WTC11 (cell line): ENCODE measurements at regions not wholly inside any gene's neighbourhood (a gene's known extent, or its start where the extent isn't known, plus 50 kb on each side); places are given as distances from the start of the nearest gene placed in this dataset.

Source experiments
- ATAC-seq: fragments of 200-7000 bp; cut with Tn5 transposase; 2 replicates; pipeline ENCODE4 v1.10.0; 2021; ENCODE audit warnings: mild to moderate bottlenecking, moderate library complexity
- CTCF ChIA-PET: fragments of 300-600 bp; sonication (Branson Sonifier 250); formaldehyde crosslinking; loops from one replicate; lab custom pipeline; 2021; ENCODE audit warnings: antibody characterized with exemption; lab: Charles Lee
- POLR2A ChIA-PET: fragments of 350-600 bp; sonication (Branson Sonifier 250); formaldehyde crosslinking; loops from one replicate; lab custom pipeline; 2021; ENCODE audit warnings: antibody characterized with exemption; lab: Charles Lee
- DNase-seq: peaks from one replicate; pipeline ENCODE4 v3.0.0; 2021; ENCODE audit warnings: low spot score
- H3K27ac Mint-ChIP-seq: 2 replicates; pipeline ENCODE4 v1.8.0; 2021; ENCODE audit warnings: mixed read lengths
- H3K27me3 Mint-ChIP-seq: 2 replicates; pipeline ENCODE4 v1.8.0; 2021; ENCODE audit warnings: low read depth, mild to moderate bottlenecking, moderate library complexity, mixed read lengths
- H3K36me3 Mint-ChIP-seq: 2 replicates; pipeline ENCODE4 v1.8.0; 2021; ENCODE audit warnings: mixed read lengths
- H3K4me1 Mint-ChIP-seq: 2 replicates; pipeline ENCODE4 v1.8.0; 2022; ENCODE audit warnings: mixed read lengths
- H3K4me3 Mint-ChIP-seq: 2 replicates; pipeline ENCODE4 v1.8.0; 2021; ENCODE audit warnings: mild to moderate bottlenecking, moderate library complexity, mixed read lengths
- H3K9me3 Mint-ChIP-seq: 2 replicates; pipeline ENCODE4 v1.8.0; 2021; ENCODE audit warnings: mixed read lengths
- ATF2 ChIP-seq: sonication (generic); formaldehyde crosslinking; IDR thresholded peaks from 2 replicates; pipeline ENCODE4 v1.8.1; 2022; ENCODE audit warnings: low read depth, missing genetic modification reagents, borderline replicate concordance
- E2F5 ChIP-seq: sonication (generic); formaldehyde crosslinking; IDR thresholded peaks from 2 replicates; pipeline ENCODE4 v1.8.1; 2022; ENCODE audit warnings: mild to moderate bottlenecking, moderate library complexity, missing genetic modification reagents
- ETV6 ChIP-seq: sonication (generic); formaldehyde crosslinking; IDR thresholded peaks from 2 replicates; pipeline ENCODE4 v1.8.1; 2022; ENCODE audit warnings: mild to moderate bottlenecking, missing genetic modification reagents
- FOXP4 ChIP-seq: sonication (generic); formaldehyde crosslinking; IDR thresholded peaks from 2 replicates; pipeline ENCODE4 v1.8.0; 2022; ENCODE audit warnings: mild to moderate bottlenecking, missing genetic modification reagents
- GTF2I ChIP-seq: fragments of 250-450 bp; sonication (Bioruptor Pico); conservative IDR thresholded peaks from 2 replicates; pipeline ENCODE4 v1.4.0; 2021; ENCODE audit warnings: mild to moderate bottlenecking
- HMGXB4 ChIP-seq: sonication (generic); formaldehyde crosslinking; IDR thresholded peaks from 2 replicates; pipeline ENCODE4 v1.8.1; 2023; ENCODE audit warnings: mild to moderate bottlenecking, moderate library complexity, missing genetic modification reagents
- IRF2 ChIP-seq: sonication (generic); formaldehyde crosslinking; IDR thresholded peaks from 2 replicates; pipeline ENCODE4 v1.8.0; 2022; ENCODE audit warnings: low read depth, missing genetic modification reagents, borderline replicate concordance
- JUN ChIP-seq: sonication (generic); formaldehyde crosslinking; IDR thresholded peaks from 2 replicates; pipeline ENCODE4 v1.8.0; 2023; ENCODE audit warnings: mild to moderate bottlenecking, missing genetic modification reagents
- KAT7 ChIP-seq: sonication (generic); formaldehyde crosslinking; IDR thresholded peaks from 2 replicates; pipeline ENCODE4 v1.8.1; 2023; ENCODE audit warnings: missing genetic modification reagents, mild to moderate bottlenecking, borderline replicate concordance
- MYBL2 ChIP-seq: sonication (generic); formaldehyde crosslinking; IDR thresholded peaks from 2 replicates; pipeline ENCODE4 v1.8.1; 2023; ENCODE audit warnings: mild to moderate bottlenecking, moderate library complexity, missing genetic modification reagents
- OVOL2 ChIP-seq: fragments of 250-450 bp; sonication (Bioruptor Pico); IDR thresholded peaks from 2 replicates; pipeline ENCODE4 v1.9.0; 2021; ENCODE audit warnings: mild to moderate bottlenecking, borderline replicate concordance
- PREB ChIP-seq: sonication (generic); formaldehyde crosslinking; IDR thresholded peaks from 2 replicates; pipeline ENCODE4 v1.8.1; 2022; ENCODE audit warnings: mild to moderate bottlenecking, missing genetic modification reagents, moderate library complexity, borderline replicate concordance
- PRRX2 ChIP-seq: fragments of 250-450 bp; sonication (Bioruptor Pico); IDR thresholded peaks from 2 replicates; pipeline ENCODE4 v1.8.0; 2021; ENCODE audit warnings: mild to moderate bottlenecking
- STAT6 ChIP-seq: sonication (generic); formaldehyde crosslinking; conservative IDR thresholded peaks from 2 replicates; pipeline ENCODE4 v1.8.1; 2023; ENCODE audit warnings: mild to moderate bottlenecking, low read depth, missing genetic modification reagents, moderate library complexity
- TCF7 ChIP-seq: sonication (generic); formaldehyde crosslinking; IDR thresholded peaks from 2 replicates; pipeline ENCODE4 v1.8.0; 2022; ENCODE audit warnings: mild to moderate bottlenecking, low read depth, missing genetic modification reagents, moderate library complexity
- TEAD4 ChIP-seq: sonication (generic); formaldehyde crosslinking; IDR thresholded peaks from 2 replicates; pipeline ENCODE4 v1.8.0; 2022; ENCODE audit warnings: mild to moderate bottlenecking, missing genetic modification reagents
- USF1 ChIP-seq: sonication (generic); formaldehyde crosslinking; IDR thresholded peaks from 2 replicates; pipeline ENCODE4 v1.8.0; 2022; ENCODE audit warnings: mild to moderate bottlenecking, missing genetic modification reagents
- ZBTB21 ChIP-seq: sonication (generic); formaldehyde crosslinking; IDR thresholded peaks from 2 replicates; pipeline ENCODE4 v1.8.1; 2023; ENCODE audit warnings: mild to moderate bottlenecking, missing genetic modification reagents, borderline replicate concordance
- ZNF263 ChIP-seq: sonication (generic); formaldehyde crosslinking; IDR thresholded peaks from 2 replicates; pipeline ENCODE4 v1.8.1; 2022; ENCODE audit warnings: low read depth, mild to moderate bottlenecking, moderate library complexity, missing genetic modification reagents
- ZNF317 ChIP-seq: sonication (generic); formaldehyde crosslinking; IDR thresholded peaks from 2 replicates; pipeline ENCODE4 v1.8.1; 2023; ENCODE audit warnings: low read depth, mild to moderate bottlenecking, moderate library complexity, missing genetic modification reagents, borderline replicate concordance
- ZNF396 ChIP-seq: fragments of 250-450 bp; sonication (Bioruptor Pico); IDR thresholded peaks from 2 replicates; pipeline ENCODE4 v1.8.0; 2021; ENCODE audit warnings: mild to moderate bottlenecking, moderate library complexity, borderline replicate concordance
- ZNF416 ChIP-seq: fragments of 250-450 bp; sonication (Bioruptor Pico); IDR thresholded peaks from 2 replicates; pipeline ENCODE4 v1.9.0; 2021; ENCODE audit warnings: mild to moderate bottlenecking, inconsistent platforms

- no peak for TF ChIP-seq STAT6 (CRISPR knock-in tag)
- TF ChIP-seq FOXP4 (CRISPR knock-in tag): no peak
- no peak for TF ChIP-seq ATF2 (CRISPR knock-in tag)
- no peak for TF ChIP-seq ZNF263
- no peak for TF ChIP-seq MYBL2 (CRISPR knock-in tag)
- no peak for TF ChIP-seq E2F5 (CRISPR knock-in tag)
- TF ChIP-seq GTF2I (CRISPR knock-in tag): no peak
- no peak for TF ChIP-seq USF1
- TF ChIP-seq ZNF396: no peak
- no peak for TF ChIP-seq PRRX2
- no peak for TF ChIP-seq ZNF317
- no peak for TF ChIP-seq TCF7
- TF ChIP-seq ZBTB21 (CRISPR knock-in tag): no peak
- TF ChIP-seq ETV6: no peak
- no peak for TF ChIP-seq OVOL2
- TF ChIP-seq HMGXB4: no peak
- TF ChIP-seq, all 79 proteins: peak for 0
Measured at GRCh38 chr3:18724456-18724855, 299.3 kb upstream of the SATB1 start (continued).

GRCh38 chr3:18723206-18723810 lies 298.2 kb upstream of the SATB1 start:
- no peak for TF ChIP-seq ZNF416 (CRISPR knock-in tag)
- TF ChIP-seq PREB (CRISPR knock-in tag): no peak
- no peak for TF ChIP-seq KAT7 (CRISPR knock-in tag)
- no peak for TF ChIP-seq ZNF396
- TF ChIP-seq MYBL2 (CRISPR knock-in tag): no peak
- no peak for TF ChIP-seq TCF7
- no peak for TF ChIP-seq TEAD4 (CRISPR knock-in tag)
- TF ChIP-seq IRF2 (CRISPR knock-in tag): no peak
- TF ChIP-seq JUN (CRISPR knock-in tag): no peak
- TF ChIP-seq USF1: no peak
- Mint-ChIP-seq H3K27ac (no peak overlapping the region), H3K36me3 (no peaks in the 10 kb centered on the region), H3K4me3 (no peak overlapping the region), H3K9me3 (peaks cover 7% of the 10 kb centered on the region; the same call in 1 of the 2 replicates), H3K4me1 (no peaks in the 10 kb centered on the region), H3K27me3 (no peaks in the 10 kb centered on the region)
- DNase-seq (no peak), ATAC-seq (no peak; the same call in 1 of the 2 replicates)
- ChIA-PET CTCF (no interaction called here), POLR2A (no interaction called here)
